ENCODE measurements at regions not wholly inside any gene's neighbourhood (a gene's known extent, or its start where the extent isn't known, plus 50 kb on each side); places are given as distances from the start of the nearest gene placed in this dataset.
"Not testable (repeated sequence)": the region's sequence is repeated elsewhere in the genome, so short reads cannot be mapped to it uniquely, and the experiment has no call there.

- no peak for DNase-seq (ENCODE audit: low spot score)
These were observed 200.2 kb upstream of the SLC38A2 start for GRCh38 chr12:46572644-46573346.

- DNase-seq (ENCODE audit: low spot score) = no peak
These were observed 199.0 kb upstream of the SLC38A2 start for GRCh38 chr12:46571608-46572007.

GRCh38 chr12:46569826-46570439, 197.4 kb upstream of the SLC38A2 start:
- DNase-seq (ENCODE audit: low spot score) = no peak

GRCh38 chr12:46567667-46568066, 195.1 kb upstream of the SLC38A2 start:
- DNase-seq (ENCODE audit: low spot score) = no peak

- peak; percentile 32 for DNase-seq (ENCODE audit: low spot score)
These were observed 190.2 kb upstream of the SLC38A2 start for GRCh38 chr12:46562625-46563225.

- not testable (repeated sequence) for DNase-seq (ENCODE audit: low spot score)
These were observed 189.4 kb upstream of the SLC38A2 start for GRCh38 chr12:46561769-46562624.

- no peak for DNase-seq (ENCODE audit: low spot score)
These were observed 188.3 kb upstream of the SLC38A2 start for GRCh38 chr12:46560874-46561273.

- DNase-seq (ENCODE audit: low spot score) = no peak
These were observed 187.5 kb upstream of the SLC38A2 start for GRCh38 chr12:46560089-46560488.

GRCh38 chr12:46559311-46559710, 186.7 kb upstream of the SLC38A2 start:
- no peak for DNase-seq (ENCODE audit: low spot score)

- no peak for DNase-seq (ENCODE audit: low spot score)
These were observed 186.1 kb upstream of the SLC38A2 start for GRCh38 chr12:46558677-46559076.

- DNase-seq (ENCODE audit: low spot score) = no peak
These were observed 185.2 kb upstream of the SLC38A2 start for GRCh38 chr12:46557539-46558373.

- DNase-seq (ENCODE audit: low spot score) = no peak
These were observed 184.4 kb upstream of the SLC38A2 start for GRCh38 chr12:46556819-46557524.

GRCh38 chr12:46556105-46556559, 183.6 kb upstream of the SLC38A2 start:
- no peak for DNase-seq (ENCODE audit: low spot score)

- no peak for DNase-seq (ENCODE audit: low spot score)
These were observed 182.9 kb upstream of the SLC38A2 start for GRCh38 chr12:46555406-46555852.

GRCh38 chr12:46554460-46554859, 181.9 kb upstream of the SLC38A2 start:
- no peak for DNase-seq (ENCODE audit: low spot score)

- DNase-seq (ENCODE audit: low spot score) = no peak
These were observed 181.3 kb upstream of the SLC38A2 start for GRCh38 chr12:46553911-46554310.

GRCh38 chr12:46553266-46553665, 180.7 kb upstream of the SLC38A2 start:
- no peak for DNase-seq (ENCODE audit: low spot score)

GRCh38 chr12:46550266-46550879, 177.8 kb upstream of the SLC38A2 start:
- no peak for DNase-seq (ENCODE audit: low spot score)

GRCh38 chr12:46549527-46550265, 177.1 kb upstream of the SLC38A2 start:
- no peak for DNase-seq (ENCODE audit: low spot score)

Measured in iPS-NIHi11 (cell line).